Activated T-cell treated with anti-CD3 and anti-CD28 coated beads, Interleukin-2, amount 50 U/mL, for 4 hours (primary cell): ENCODE measurements at regions not wholly inside any gene's neighbourhood (a gene's known extent, or its start where the extent isn't known, plus 50 kb on each side); places are given as distances from the start of the nearest gene placed in this dataset.

Experiments
- ATAC-seq, 2 donors: fragments of 200-7000 bp; cut with Tn5 transposase; one replicate each; pipeline ENCODE4 v1.10.0; 2021
- DNase-seq: peaks from one replicate; pipeline ENCODE4 v3.0.0-alpha.2; 2020
- H3K27me3 Mint-ChIP-seq: one replicate; pipeline ENCODE4 v1.8.0; 2021; ENCODE audit warnings: low read depth, mixed read lengths
- H3K36me3 Mint-ChIP-seq: one replicate; pipeline ENCODE4 v1.8.0; 2022; ENCODE audit warnings: mixed read lengths; ENCODE audit not compliant: insufficient read depth
- H3K4me1 Mint-ChIP-seq: one replicate; pipeline ENCODE4 v1.8.0; 2021; ENCODE audit warnings: low read depth, mixed read lengths
- H3K4me3 Mint-ChIP-seq: one replicate; pipeline ENCODE4 v1.8.0; 2021; ENCODE audit warnings: mild to moderate bottlenecking, moderate library complexity, mixed read lengths
- H3K9me3 Mint-ChIP-seq: one replicate; pipeline ENCODE4 v1.8.0; 2021; ENCODE audit warnings: mixed read lengths

DNA sequence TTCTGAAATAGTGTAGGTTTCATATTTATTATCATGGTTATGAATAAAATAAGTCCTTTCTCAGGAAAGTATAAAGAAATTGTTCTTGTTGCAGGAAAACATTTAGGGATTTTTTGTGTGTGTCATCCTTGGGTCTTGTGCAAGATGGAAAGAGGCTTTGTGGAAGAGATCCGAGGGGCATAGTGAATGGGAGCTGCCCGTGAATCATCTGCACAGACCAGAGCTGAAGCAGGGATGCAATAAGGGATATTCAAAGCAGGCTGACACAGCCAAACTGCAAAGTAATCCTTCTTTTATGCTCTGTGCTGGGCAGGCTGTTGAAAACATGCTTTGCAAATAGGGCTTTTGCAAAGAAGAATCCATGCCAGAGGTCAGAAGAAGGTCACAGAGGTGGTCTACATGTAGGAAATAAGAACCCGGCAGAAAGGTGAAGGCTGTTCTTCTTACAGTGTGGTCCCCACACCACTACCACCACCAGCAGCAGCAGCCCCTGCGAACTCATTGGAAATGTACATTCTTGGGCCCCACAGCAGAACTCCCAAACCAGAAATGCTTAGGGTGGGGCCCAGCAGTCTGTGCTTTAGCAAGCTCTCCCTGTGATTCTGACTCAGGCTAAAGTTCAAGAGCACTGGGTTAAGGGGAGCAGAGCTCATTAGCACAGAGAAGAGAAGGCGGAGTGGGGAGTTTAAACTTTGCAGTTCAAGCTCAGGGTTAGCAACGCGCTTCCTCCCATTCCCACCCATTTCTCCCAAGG, 237.6 kb downstream of the QKI start:
- Mint-ChIP-seq H3K27me3 (peaks cover 12% of the 10 kb centered on the region), H3K4me1 (no peaks in the 10 kb centered on the region), H3K4me3 (no peak overlapping the region), H3K36me3 (no peaks in the 10 kb centered on the region), H3K9me3 (no peaks in the 10 kb centered on the region)
- DNase-seq (no peak), ATAC-seq (no peak)

DNA sequence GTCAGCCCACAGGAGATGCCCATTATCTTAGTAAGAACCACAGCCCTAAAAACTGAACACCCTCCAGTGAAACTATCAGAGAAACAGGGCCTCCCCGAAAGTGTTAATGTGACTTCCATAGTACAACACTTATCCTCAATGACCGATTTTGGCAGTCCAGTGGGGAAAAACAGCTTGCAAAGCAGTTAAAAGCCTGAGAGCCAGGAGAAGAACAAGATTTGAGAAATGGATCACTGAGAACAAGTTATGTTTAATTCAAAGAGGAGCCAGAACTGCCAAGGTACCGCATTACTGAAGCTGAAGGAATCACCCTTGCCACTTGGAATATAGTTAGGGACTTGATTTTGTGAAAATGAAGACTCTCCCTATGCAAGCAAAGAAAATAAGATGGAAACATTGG, 236.9 kb downstream of the QKI start:
- H3K36me3 Mint-ChIP-seq = no peaks in the 10 kb centered on the region
- DNase-seq (no peak), ATAC-seq (no peak)
- H3K27me3 Mint-ChIP-seq = peaks cover 12% of the 10 kb centered on the region
- no peak overlapping the region for H3K4me3 Mint-ChIP-seq
- no peaks in the 10 kb centered on the region for H3K9me3 Mint-ChIP-seq
- no peaks in the 10 kb centered on the region for H3K4me1 Mint-ChIP-seq

DNA sequence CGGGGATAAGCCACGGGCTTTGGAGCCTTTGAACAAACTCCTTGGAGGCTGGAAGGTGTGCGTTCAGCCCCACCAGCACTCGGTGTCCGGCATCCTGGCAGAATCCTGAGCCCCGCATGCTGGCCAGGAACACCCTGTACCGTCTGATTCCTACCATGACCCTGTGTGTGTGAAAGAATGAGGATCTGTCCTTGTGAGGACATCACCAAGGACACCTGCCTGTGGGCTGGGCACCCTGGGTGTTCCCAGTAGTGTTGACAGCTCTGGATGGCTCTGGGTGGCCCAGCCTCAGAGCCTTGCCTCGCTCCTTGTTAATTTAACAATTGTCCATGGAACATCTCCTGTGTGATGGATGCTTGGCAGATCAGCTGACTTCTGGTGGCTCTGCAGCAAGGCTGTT, 234.3 kb downstream of the QKI start:
- peaks cover 3% of the 10 kb centered on the region for H3K27me3 Mint-ChIP-seq
- H3K36me3 Mint-ChIP-seq = no peaks in the 10 kb centered on the region
- no peak for ATAC-seq
- DNase-seq = no peak
- H3K9me3 Mint-ChIP-seq = no peaks in the 10 kb centered on the region
- H3K4me3 Mint-ChIP-seq = no peak overlapping the region
- no peaks in the 10 kb centered on the region for H3K4me1 Mint-ChIP-seq

DNA sequence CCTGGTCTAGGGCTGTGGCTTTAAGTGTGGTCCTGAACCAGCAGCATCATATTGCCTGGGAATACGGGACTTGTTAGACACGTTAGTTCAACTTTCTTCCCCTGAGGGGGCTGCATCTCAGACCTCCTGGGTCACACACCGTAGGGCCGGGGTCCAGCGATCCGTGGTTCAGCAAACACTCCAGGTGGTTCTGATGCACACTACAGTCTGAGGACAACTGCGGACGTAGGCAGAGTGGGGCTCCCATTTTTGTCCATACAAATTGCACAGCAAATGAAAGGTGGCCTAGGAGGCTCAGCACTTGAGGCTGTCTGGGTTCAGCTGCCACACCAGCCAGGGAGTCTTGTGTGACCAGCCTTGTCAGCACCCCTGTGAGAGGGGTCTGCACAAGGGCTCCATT, 233.1 kb downstream of the QKI start:
- Mint-ChIP-seq H3K4me1 (no peaks in the 10 kb centered on the region), H3K9me3 (no peaks in the 10 kb centered on the region), H3K27me3 (peaks cover 3% of the 10 kb centered on the region), H3K4me3 (no peak overlapping the region), H3K36me3 (no peaks in the 10 kb centered on the region)
- no peak for ATAC-seq
- DNase-seq = no peak

DNA sequence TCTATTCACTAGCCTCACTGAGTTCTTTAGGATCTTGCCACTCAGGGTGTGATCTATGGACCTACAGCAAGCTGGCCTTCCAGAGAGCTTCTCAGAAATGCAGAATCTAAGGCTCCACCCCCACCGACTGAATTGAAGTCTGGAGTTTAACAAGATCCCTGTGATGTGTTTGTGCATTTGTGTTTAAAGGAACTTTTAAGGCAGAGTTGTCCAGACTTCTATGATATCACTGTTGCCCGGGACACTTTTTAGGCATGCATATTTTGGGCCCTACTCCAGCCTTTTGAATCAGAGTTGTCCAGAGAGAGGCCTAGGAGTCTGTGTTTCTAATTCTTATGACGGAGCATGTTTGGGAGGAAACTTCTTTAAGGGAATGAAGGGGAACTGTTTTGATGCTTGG, 232.3 kb downstream of the QKI start:
- DNase-seq (no peak), ATAC-seq (no peak)
- no peaks in the 10 kb centered on the region for H3K4me1 Mint-ChIP-seq
- H3K4me3 Mint-ChIP-seq = no peak overlapping the region
- no peaks in the 10 kb centered on the region for H3K9me3 Mint-ChIP-seq
- H3K27me3 Mint-ChIP-seq = peaks cover 3% of the 10 kb centered on the region
- no peaks in the 10 kb centered on the region for H3K36me3 Mint-ChIP-seq

DNA sequence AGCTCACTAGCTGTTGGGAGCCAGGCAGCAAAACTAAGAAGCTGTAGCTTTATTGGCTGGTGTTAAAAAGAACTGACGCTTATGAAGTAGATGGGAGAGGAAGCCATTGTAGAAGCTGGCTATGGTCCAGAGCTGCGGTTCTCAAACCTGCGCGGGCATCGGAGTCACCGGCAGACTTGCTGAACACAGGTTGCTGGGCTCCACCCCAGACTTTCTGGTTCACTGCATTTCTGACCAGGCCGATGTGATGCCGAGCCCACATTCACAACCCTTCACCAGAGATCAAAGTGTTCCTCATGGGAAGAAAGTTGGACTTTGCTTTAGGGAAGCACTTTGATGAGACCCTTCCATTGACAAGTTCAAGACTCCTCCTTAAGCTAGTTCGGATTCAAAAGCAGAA, 231.6 kb downstream of the QKI start:
- no peak for DNase-seq
- Mint-ChIP-seq H3K4me1 (no peaks in the 10 kb centered on the region), H3K36me3 (no peaks in the 10 kb centered on the region), H3K27me3 (peaks cover 3% of the 10 kb centered on the region), H3K4me3 (no peak overlapping the region), H3K9me3 (no peaks in the 10 kb centered on the region)
- ATAC-seq = no peak

DNA sequence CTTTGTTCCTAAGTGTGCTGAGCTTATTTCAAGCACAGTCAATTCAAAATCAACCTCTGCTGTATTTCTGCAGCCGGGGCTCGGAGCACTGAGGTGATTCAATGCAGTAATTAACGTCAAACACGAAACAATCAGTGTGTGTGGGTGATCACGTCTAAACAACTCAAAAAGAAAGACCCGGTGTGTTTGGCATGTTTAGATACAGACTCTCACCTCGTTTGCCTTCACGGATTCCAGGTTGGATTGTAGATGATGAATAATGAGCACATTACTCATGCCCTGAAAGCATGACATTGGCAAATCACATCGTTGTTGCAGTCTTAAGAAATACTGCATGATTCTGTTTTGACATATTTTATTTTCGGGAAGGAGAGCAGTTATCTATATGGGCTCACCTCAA, 231.0 kb downstream of the QKI start:
- Mint-ChIP-seq H3K36me3 (no peaks in the 10 kb centered on the region), H3K9me3 (no peaks in the 10 kb centered on the region), H3K4me3 (no peak overlapping the region), H3K27me3 (peaks cover 3% of the 10 kb centered on the region), H3K4me1 (no peaks in the 10 kb centered on the region)
- DNase-seq = no peak
- ATAC-seq = no peak

DNA sequence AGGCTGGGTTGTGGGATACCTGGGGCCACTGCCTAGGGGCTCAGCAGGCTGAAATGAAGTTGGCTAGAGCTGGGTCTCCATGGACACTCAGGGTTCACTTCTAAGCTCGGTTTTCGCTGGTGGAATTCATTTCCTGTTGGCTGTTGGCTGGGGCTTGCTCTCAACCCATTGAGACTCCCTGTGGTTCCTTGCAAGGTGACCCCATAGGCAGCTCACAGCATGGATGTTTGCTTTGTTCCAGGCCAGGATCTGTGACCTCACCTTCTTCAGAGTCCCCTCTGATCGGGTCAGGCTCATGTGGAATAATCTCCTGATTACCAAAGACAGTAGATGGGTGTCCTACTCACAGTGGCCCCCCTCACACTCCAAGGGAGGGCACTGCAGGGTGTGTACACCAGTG, 229.3 kb downstream of the QKI start:
- no peaks in the 10 kb centered on the region for H3K9me3 Mint-ChIP-seq

DNA sequence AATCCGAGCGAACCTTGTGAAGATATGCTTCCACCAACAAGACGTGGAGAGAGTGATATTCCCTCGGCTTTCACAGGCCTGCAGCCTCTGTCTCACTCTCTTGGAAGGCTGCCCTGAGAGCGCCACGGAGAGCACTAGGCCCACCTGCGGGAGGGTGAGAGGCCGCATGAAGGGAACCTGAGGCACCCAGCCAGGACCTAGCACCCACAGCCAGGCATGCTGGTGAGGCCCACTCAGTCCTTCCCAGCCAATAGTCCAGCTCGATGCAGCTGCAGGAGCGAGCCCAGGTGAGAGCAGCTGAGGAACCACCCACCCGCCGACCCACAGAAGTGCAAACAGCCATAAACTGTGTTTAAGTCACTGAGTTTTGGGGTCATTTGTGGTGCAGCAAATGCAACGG, 227.2 kb downstream of the QKI start:
- Mint-ChIP-seq H3K27me3 (no peaks in the 10 kb centered on the region), H3K9me3 (no peaks in the 10 kb centered on the region), H3K4me1 (no peaks in the 10 kb centered on the region), H3K4me3 (no peak overlapping the region), H3K36me3 (no peaks in the 10 kb centered on the region)
- DNase-seq (no peak), ATAC-seq (no peak)

More for the DNA sequence above, 229.3 kb downstream of the QKI start:
- H3K4me1 Mint-ChIP-seq = no peaks in the 10 kb centered on the region
- no peaks in the 10 kb centered on the region for H3K36me3 Mint-ChIP-seq
- H3K27me3 Mint-ChIP-seq = no peaks in the 10 kb centered on the region
- H3K4me3 Mint-ChIP-seq = no peak overlapping the region
- ATAC-seq (no peak), DNase-seq (no peak)

DNA sequence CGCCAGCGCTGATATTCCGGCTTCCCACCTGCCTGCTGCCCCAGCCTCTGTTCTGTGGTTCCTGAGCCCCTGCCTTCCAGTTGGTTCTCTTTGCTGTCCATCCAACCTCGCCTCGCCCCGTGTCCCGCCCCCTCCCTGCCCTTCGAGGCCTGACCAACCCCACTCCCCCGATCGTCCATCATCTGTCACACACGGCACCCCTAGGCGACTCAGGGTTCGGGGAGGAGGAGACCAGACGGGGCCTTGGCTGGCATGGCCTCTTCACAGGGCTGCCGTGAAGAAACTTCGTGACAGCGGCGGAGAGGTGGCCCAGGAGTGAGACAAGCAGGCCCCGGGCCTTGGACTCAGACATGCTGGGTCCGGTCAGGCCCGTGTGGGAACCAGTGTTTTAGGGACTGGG, 226.1 kb downstream of the QKI start:
- no peak for DNase-seq
- Mint-ChIP-seq H3K4me1 (no peaks in the 10 kb centered on the region), H3K27me3 (peaks cover under 1% of the 10 kb centered on the region), H3K4me3 (no peak overlapping the region), H3K36me3 (no peaks in the 10 kb centered on the region), H3K9me3 (no peaks in the 10 kb centered on the region)
- no peak for ATAC-seq

DNA sequence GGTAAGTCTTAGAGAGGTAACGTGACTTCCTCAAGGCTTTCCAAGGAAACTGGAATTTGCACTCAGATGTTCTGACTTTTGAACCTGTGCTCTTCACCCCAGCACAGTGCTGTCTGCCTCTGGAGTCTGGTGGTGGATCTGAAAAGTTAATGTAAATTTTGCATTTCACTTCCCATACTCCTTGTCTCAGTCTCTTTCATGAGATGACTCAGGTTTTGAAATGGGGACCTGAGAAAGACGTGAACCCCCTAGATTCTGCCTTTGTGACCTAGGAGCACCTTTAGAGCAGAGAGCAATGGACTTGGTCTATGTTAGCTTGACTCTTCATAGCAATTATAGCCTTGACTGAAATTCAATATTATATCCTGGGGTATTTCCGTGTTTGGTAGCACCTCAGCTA, 223.0 kb downstream of the QKI start:
- H3K27me3 Mint-ChIP-seq = peaks cover 9% of the 10 kb centered on the region
- ATAC-seq = no peak
- no peaks in the 10 kb centered on the region for H3K4me1 Mint-ChIP-seq
- H3K4me3 Mint-ChIP-seq = no peak overlapping the region
- no peak for DNase-seq
- no peaks in the 10 kb centered on the region for H3K36me3 Mint-ChIP-seq
- no peaks in the 10 kb centered on the region for H3K9me3 Mint-ChIP-seq

DNA sequence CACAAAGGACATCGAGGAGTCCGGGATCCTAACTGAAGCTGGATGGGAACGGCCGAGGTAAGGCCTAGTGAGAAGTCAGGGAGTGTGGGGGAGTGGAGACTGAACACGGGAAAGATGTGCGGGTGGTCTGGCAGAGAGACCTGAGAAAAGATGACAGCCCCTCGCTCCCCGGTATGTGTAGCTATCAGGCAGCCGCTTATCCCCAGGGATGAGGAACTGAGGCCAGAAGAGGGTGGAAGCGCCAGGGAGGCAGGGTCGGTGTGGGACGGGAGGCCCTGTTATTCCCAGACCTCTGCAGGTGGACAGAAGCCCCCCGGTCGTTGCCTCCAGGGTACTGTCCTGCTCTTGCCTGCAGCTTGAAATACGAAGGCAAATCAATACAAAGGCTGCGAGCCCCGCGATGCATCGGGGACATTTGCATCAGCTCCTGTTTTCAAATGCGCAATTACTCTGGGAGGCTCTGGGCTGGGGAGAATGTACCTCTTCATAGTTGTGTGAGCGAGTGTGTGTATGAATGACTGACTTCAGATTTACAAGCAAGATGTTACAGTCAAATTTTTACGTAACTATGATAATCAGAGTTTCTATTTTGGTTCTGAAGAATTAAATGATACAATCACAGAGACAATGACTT, 221.3 kb downstream of the QKI start:
- Mint-ChIP-seq H3K27me3 (peaks cover 21% of the 10 kb centered on the region), H3K4me1 (no peaks in the 10 kb centered on the region), H3K36me3 (no peaks in the 10 kb centered on the region), H3K4me3 (no peak overlapping the region), H3K9me3 (no peaks in the 10 kb centered on the region)
- ATAC-seq = no peak
- DNase-seq = no peak

DNA sequence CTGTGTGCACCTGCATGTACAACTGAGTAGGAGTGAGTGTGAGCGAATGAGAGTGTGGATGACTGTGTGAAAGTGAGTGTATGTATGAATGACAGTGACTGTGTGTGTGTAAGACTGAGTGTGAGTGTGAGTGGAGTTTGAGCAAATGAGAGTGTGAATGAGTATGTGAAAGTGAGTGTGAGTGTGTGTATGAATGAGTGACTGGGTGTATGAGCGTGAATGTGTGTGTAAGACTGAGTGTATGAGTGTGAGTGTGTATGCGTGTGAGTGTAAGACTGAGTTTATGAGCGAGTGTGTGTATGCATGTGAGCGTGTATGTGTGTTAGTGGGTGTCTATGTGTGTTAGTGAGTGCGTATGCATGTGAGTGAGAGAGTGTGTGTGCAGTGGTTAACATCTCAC, 220.8 kb downstream of the QKI start:
- no peak for DNase-seq
- Mint-ChIP-seq H3K9me3 (no peaks in the 10 kb centered on the region), H3K36me3 (no peaks in the 10 kb centered on the region), H3K4me1 (no peaks in the 10 kb centered on the region), H3K27me3 (peaks cover 21% of the 10 kb centered on the region), H3K4me3 (no peak overlapping the region)
- ATAC-seq = no peak

DNA sequence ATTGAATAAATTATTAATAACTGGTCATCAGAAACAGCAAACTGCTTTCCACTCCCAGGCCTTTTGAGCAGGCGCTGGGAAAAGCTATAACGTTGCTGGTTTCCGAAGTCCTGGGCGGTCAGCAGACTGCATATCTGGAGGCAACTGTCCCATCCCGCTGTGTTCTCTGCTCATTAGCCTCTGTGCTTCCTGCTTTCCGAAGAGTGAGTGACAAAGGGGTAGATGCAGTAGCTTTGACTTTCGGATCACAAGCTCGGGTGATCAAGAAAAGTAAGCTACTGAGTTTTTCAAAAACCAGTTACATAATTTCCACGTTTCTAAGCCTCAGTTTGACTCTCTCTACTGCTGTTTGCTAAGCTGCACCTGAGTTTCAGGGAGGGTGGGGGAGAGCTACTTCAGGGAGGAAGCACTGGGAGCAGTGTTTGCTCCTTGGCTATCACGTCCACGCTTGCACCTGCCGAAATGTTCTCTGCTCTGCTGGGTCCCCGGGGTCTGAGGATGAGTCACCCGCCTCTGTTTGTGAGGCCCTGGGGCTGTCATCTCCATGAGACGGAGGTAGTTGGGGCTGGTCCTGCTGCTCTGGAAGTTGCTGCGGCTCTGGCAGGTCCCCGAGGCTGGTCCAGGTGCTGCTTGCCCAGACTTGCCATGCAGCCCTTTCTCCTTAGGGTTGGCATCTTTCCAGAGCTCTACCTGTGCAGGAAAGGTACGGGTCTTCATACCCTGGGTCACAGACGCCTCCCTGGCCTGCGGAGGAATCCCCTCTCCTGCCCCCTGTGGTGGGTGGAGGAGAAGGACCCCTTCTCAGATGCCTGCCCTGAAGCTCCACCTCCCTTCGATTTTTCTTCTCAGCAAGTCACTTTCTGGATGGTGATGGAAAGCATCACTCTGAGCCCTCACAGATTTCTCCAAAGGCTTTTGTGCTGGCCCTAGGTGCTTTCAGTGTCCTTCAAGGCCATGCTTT, 220.0 kb downstream of the QKI start:
- peaks cover 28% of the 10 kb centered on the region for H3K27me3 Mint-ChIP-seq
- no peak overlapping the region for H3K4me3 Mint-ChIP-seq
- H3K4me1 Mint-ChIP-seq = no peaks in the 10 kb centered on the region
- no peaks in the 10 kb centered on the region for H3K9me3 Mint-ChIP-seq
- ATAC-seq (no peak), DNase-seq (no peak)
- H3K36me3 Mint-ChIP-seq = no peaks in the 10 kb centered on the region
